HFFc6 (cell line): ENCODE measurements at regions not wholly inside any gene's neighbourhood (a gene's known extent, or its start where the extent isn't known, plus 50 kb on each side); places are given as distances from the start of the nearest gene placed in this dataset.
"Not testable (repeated sequence)": the region's sequence is repeated elsewhere in the genome, so short reads cannot be mapped to it uniquely, and the experiment has no call there.

ENCODE experiments used
- DNase-seq: peaks from one replicate; pipeline ENCODE4 v3.0.0-alpha.2; 2018
- H3K27ac Mint-ChIP-seq: 2 replicates; pipeline ENCODE4 v1.8.0; 2020; ENCODE audit warnings: mild to moderate bottlenecking, mixed read lengths
- H3K27me3 Mint-ChIP-seq: 2 replicates; pipeline ENCODE4 v1.8.0; 2021; ENCODE audit warnings: mild to moderate bottlenecking, moderate library complexity, mixed read lengths; ENCODE audit not compliant: insufficient read depth
- H3K36me3 Mint-ChIP-seq: 2 replicates; pipeline ENCODE4 v1.8.0; 2021; ENCODE audit warnings: low read depth, mixed read lengths
- H3K4me1 Mint-ChIP-seq: 2 replicates; pipeline ENCODE4 v1.8.0; 2020; ENCODE audit warnings: low read depth, mixed read lengths
- H3K4me3 Mint-ChIP-seq: 2 replicates; pipeline ENCODE4 v1.8.0; 2020; ENCODE audit warnings: mild to moderate bottlenecking, moderate library complexity, mixed read lengths
- H3K9me3 Mint-ChIP-seq: 2 replicates; pipeline ENCODE4 v1.8.0; 2020; ENCODE audit warnings: mild to moderate bottlenecking, mixed read lengths

- Mint-ChIP-seq H3K27ac (peak overlapping the region; percentile 96), H3K4me1 (peaks cover 14% of the 10 kb centered on the region), H3K36me3 (peaks cover 13% of the 10 kb centered on the region), H3K4me3 (peak overlapping the region; percentile 94)
- not testable (repeated sequence) for H3K9me3 Mint-ChIP-seq, H3K27me3 Mint-ChIP-seq
- DNase-seq: peak; percentile 67
Observed at GRCh38 chr17:30731210-30732132, 93.0 kb downstream of the CRLF3 start.

GRCh38 chr17:30730837-30731209 lies 93.7 kb downstream of the CRLF3 start:
- Mint-ChIP-seq H3K4me3 (peak overlapping the region; percentile 78), H3K27ac (peak overlapping the region; percentile 74), H3K36me3 (peaks cover 13% of the 10 kb centered on the region), H3K4me1 (peaks cover 13% of the 10 kb centered on the region)
- not testable (repeated sequence) for DNase-seq, H3K27me3 Mint-ChIP-seq, H3K9me3 Mint-ChIP-seq

DNA sequence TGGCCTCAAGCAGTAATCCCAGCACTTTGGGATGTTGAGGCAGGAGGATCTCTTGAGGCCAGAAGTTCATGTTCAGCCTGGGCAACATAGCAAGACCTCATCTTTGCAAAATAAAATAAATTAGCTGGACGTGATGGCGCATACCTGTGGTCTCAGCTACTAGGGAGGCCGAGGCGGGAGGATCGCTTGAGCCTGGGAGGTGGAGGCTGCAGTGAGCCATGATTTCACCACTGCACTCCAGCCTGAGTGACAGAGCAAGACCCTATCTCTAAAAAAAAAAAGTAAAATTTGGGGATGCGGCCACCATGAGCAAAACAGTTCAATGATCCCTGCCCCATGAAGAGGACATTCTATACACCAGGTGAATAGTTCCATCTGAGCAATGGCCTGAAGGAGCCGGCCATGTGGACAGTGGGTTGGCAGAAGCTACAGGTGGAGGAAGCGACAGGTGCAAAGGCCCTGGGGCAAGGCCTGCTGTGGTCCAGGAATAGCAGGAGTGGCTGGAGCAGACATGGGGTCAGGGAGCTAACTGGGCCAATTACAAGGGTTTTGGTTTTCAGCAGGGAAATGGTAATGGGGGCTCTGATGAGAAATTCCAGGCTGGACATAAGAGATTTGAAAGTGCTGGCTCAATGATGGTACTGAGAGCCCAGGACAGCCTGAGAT lies 94.2 kb downstream of the CRLF3 start:
- not testable (repeated sequence) for H3K4me1 Mint-ChIP-seq, H3K27me3 Mint-ChIP-seq, H3K36me3 Mint-ChIP-seq, DNase-seq, H3K9me3 Mint-ChIP-seq
- peak overlapping the region; percentile 78 for H3K4me3 Mint-ChIP-seq
- peak overlapping the region; percentile 74 for H3K27ac Mint-ChIP-seq

DNA sequence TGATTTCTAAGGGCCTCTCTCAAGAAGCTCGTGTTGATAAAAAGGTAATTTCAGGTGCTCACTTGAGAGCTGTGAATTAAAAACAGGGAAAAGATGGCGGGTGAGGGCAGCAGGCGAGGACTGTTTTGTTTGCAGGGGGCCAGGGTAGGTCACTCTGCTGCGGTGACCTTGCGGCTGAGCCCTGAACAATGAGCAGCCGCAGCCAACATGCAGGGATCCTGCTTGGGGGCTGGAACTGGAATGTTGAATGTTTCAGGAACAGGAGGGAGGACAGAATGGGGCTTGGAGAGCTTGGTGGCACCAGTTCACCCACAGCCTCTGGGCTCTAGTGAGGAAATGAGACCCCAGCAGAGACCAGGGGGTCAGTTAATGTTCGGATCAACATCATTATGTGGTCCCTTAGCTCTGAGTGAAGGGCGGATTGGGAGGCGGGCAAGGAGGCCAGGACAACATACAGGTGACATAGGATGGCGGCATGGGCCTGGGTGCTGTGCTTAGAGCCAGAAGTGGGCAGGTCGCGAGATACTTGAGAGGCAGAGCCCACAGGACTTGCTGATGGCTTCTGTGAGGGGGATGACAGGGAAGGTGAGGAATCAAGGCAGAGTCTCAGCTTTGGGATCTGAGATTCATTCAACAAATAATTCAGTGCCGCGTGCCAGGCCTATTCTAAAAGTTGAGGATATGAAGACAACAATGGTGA lies 94.9 kb downstream of the CRLF3 start:
- H3K36me3 Mint-ChIP-seq, H3K4me3 Mint-ChIP-seq, H3K9me3 Mint-ChIP-seq, DNase-seq, H3K27me3 Mint-ChIP-seq, H3K4me1 Mint-ChIP-seq: not testable (repeated sequence)
- 0 out of 2 replicates have a peak overlapping the region, but pooled peaks have one; percentile 42 for H3K27ac Mint-ChIP-seq

DNA sequence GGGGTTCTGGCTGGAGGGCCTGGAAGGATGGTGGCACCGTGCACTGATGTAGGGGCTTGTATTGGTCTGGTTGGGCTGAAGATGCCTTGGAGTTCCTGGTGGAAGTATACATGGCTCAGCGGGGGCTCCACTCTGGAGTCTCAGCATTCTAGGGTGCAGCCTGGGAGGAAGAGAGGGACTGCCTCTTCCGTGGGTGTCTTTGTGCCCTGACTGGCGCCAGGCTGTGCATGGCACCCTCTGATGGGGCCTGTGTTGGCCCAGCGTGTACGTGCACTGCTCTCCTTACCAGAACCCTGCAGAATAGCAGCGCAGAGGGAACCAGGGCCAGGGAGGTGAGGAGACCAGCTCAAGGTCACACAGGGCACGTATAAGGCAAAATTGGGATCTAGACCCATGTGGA lies 97.0 kb downstream of the CRLF3 start:
- not testable (repeated sequence) for H3K4me3 Mint-ChIP-seq, H3K27ac Mint-ChIP-seq, H3K27me3 Mint-ChIP-seq, H3K9me3 Mint-ChIP-seq, H3K36me3 Mint-ChIP-seq, H3K4me1 Mint-ChIP-seq, DNase-seq

DNA sequence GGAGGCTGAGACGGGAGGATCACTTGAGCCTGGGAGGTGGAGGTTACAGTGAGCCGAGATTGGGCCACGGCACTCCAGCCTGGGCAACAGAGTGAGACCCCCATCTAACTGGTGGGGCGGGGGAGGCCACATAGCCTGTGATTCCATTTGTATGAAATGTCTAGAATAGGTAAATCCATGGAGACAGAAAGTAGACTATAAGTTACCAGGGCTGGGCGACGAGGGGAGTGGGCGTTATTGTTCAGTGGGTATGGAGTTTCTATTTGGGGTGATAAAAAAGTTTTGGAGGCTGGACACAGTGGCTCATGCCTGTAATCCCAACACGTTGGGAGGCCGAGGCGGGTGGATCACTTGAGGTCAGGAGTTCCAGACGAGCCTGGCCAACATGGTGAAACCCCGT lies 97.8 kb downstream of the CRLF3 start:
- H3K9me3 Mint-ChIP-seq, H3K36me3 Mint-ChIP-seq, H3K27ac Mint-ChIP-seq, H3K4me1 Mint-ChIP-seq, DNase-seq, H3K4me3 Mint-ChIP-seq, H3K27me3 Mint-ChIP-seq: not testable (repeated sequence)

DNA sequence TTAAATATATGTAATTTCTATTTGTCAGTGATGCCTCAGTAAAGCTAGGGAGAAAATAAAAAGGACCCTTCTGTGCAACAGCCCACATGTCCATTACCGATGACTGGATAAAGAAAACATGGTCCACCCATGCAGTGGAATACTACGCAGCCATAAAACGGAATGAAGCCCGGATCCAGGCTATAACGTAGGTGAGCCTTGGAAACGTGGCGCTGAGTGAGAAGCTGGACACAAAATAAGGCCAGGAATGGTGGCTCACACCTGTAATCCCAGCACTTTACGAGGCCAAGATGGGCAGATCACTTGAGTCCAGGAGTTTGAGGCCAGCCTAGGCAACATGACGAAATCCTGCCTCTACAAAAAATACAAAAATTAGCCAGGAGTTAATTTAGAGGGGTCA lies 98.2 kb downstream of the CRLF3 start:
- H3K27ac Mint-ChIP-seq, H3K36me3 Mint-ChIP-seq, H3K4me3 Mint-ChIP-seq, H3K9me3 Mint-ChIP-seq, H3K4me1 Mint-ChIP-seq, H3K27me3 Mint-ChIP-seq, DNase-seq: not testable (repeated sequence)

DNA sequence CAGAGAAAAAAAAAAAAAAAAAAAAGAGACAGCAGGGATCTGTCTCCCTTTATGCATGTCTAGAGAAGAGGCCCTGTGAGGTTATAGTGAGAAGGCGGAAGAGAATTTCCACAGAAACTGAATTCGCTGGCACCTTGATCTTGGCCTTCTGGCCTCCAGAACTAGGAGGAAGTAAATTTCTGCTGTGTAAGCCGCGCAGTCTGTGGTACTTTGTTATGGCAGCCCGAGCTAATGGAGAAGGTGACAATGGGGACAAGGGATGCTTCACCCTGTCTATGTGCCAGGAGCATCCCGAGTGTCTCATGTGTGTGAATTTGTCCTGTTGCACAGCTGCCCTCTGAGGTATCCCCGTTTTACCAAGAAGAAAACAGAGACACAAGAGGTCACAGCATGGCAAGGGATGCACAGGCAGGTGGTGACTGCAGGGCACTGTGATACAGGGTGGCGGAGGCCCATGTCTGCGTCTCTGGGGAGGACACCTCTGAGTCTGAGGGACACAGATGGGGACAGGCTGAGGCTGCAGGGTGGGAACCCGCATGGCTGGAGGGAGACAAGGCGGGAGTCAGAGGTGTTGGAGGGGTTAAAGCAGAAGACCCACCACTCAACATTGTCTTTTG lies 100.3 kb downstream of the CRLF3 start:
- not testable (repeated sequence) for H3K4me3 Mint-ChIP-seq, H3K27ac Mint-ChIP-seq, H3K27me3 Mint-ChIP-seq, H3K9me3 Mint-ChIP-seq, DNase-seq, H3K36me3 Mint-ChIP-seq, H3K4me1 Mint-ChIP-seq

- not testable (repeated sequence) for H3K9me3 Mint-ChIP-seq, H3K4me1 Mint-ChIP-seq, H3K4me3 Mint-ChIP-seq, H3K36me3 Mint-ChIP-seq, DNase-seq, H3K27me3 Mint-ChIP-seq, H3K27ac Mint-ChIP-seq
Observed at GRCh38 chr17:30722114-30722780, 102.2 kb downstream of the CRLF3 start.

GRCh38 chr17:30720971-30721370 lies 103.5 kb downstream of the CRLF3 start:
- DNase-seq, H3K27ac Mint-ChIP-seq, H3K9me3 Mint-ChIP-seq, H3K36me3 Mint-ChIP-seq, H3K27me3 Mint-ChIP-seq, H3K4me3 Mint-ChIP-seq, H3K4me1 Mint-ChIP-seq: not testable (repeated sequence)
